ENCODE measurements at regions not wholly inside any gene's neighbourhood (a gene's known extent, or its start where the extent isn't known, plus 50 kb on each side); places are given as distances from the start of the nearest gene placed in this dataset.

DNA sequence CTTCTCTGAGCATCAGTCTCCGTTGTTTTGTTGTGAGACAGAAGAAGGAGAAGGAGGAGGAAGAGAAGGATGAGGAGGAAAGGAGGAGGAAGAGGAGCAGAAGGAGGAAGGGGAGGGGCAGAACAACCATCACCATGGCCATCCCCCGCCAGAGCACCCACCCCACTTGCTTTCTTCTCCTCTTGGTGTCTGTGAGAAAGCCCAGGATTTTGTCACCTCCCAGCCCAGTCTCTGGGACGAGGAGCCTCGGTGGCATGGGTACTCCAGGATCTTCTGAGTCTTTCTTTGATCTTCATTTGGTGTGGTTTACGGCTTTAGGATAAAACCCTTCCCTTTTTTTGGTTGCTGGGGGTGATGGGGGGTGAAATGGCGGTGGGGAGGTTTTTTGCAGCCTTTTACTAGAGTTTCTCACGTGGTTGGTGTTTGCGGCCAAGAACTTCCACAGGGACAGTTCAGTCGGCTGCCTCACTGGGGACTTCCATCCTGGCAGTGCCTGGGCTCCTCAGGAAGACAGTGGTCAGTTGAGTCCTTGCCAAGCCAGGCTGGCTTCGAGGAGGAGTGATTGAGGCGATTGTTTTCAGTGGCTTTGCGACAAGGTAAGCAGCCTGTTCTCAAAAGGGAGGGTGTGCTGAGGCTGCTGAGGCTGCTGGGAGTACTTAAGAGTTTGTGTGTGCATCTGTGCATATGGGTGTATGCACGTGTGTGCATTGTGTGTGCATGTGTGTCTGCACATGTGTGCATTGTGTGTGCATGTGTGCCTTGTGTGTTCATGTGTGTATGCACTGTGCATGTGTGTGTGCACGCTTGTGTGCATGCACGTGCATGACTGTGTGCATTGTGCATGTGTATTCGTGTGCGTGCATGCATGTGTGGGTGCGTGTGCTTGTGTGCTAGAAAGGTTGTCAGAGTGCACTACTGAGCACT is 567.5 kb downstream of the TBC1D22A start:
- Histone ChIP-seq H3K27me3 (replicated peaks; ENCODE audit: insufficient read depth) (peaks cover 3% of the 10 kb centered on the region), H3K79me2 (ENCODE audit: insufficient read depth) (no peaks in the 10 kb centered on the region), H3K9me2 (ENCODE audit: insufficient read depth) (no peaks in the 10 kb centered on the region), H4K20me1 (ENCODE audit: insufficient read depth) (no peaks in the 10 kb centered on the region), H3K9me3 (ENCODE audit: low read depth) (no peaks in the 10 kb centered on the region), H3K4me2 (ENCODE audit: unreplicated experiment) (no peak overlapping the region), H3K4me3 (no peak overlapping the region), H3K36me3 (ENCODE audit: low read depth) (no peaks in the 10 kb centered on the region), H2AFZ (no peak overlapping the region), H3K27ac (no peak overlapping the region), H3K4me1 (ENCODE audit: insufficient read depth) (peaks cover 13% of the 10 kb centered on the region), H3F3A (ENCODE audit: insufficient read depth) (peaks cover 5% of the 10 kb centered on the region), H3K9ac (no peak overlapping the region)
- in situ Hi-C loops (cut with MboI), result no loop called here
- no peak for DNase-seq
- no peak for TF ChIP-seq EZH2phosphoT487 (IDR thresholded peaks at IDR 0.05; ENCODE audit: insufficient read depth, low read depth)
- TF ChIP-seq EZH2 (IDR thresholded peaks at IDR 0.05; ENCODE audit: insufficient read depth, poor library complexity, severe bottlenecking), result no peak
- WGBS, 2 experiments (ENCODE audit: low coverage in 1 of 2, low lambda C conversion rate in 2 of 2, missing lambda C conversion rate in 2 of 2), result 64 to 69% methylated on average over 18 of the region's 18 CpGs

DNA sequence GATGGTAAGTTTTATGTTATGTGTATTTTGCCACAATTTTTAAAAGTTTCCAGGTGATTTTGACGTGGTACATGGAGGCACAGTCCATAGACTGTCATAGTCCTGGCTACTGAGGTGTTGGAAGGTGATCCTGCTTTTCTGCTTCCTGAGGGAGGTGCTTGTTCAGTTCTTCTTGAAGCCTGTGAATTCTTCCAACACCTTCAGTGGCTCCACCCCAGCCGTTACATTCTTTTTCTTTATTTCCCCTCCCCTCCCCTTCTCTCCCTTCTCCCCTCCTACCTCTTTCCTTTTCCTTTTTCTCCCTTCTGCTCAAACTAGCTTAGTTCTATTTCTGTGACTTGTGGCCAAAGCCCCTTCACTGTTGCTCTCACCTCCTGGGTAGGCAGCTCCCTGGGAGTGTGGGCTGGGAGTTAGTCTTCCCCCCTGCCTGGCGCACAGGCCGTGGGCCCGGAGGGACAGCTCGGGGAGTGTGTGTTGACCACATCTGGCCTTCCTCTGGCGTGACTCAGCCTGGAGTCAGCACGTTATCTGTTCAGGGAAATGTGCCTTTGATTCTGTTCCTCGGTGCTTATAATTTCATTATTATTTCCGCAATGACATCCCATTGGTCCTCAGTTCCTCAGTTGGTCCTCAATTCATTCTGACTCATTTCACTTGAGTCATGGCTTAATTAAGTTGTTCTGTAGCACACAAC is 566.2 kb downstream of the TBC1D22A start:
- 7 to 8% methylated on average over 9 to 10 of the region's 10 CpGs for WGBS, 2 experiments (ENCODE audit: low coverage in 1 of 2, low lambda C conversion rate in 2 of 2, missing lambda C conversion rate in 2 of 2)
- H3K27me3 ChIP-seq (replicated peaks; ENCODE audit: insufficient read depth), result peaks cover 9% of the 10 kb centered on the region
- H3K79me2 ChIP-seq (ENCODE audit: insufficient read depth), result no peaks in the 10 kb centered on the region
- H3F3A ChIP-seq (ENCODE audit: insufficient read depth), result peaks cover 5% of the 10 kb centered on the region
- peaks cover 13% of the 10 kb centered on the region for H3K4me1 ChIP-seq (ENCODE audit: insufficient read depth)
- H4K20me1 ChIP-seq (ENCODE audit: insufficient read depth), result no peaks in the 10 kb centered on the region
- H3K4me3 ChIP-seq, result peak overlapping the region; percentile 9
- H3K9me3 ChIP-seq (ENCODE audit: low read depth), result no peaks in the 10 kb centered on the region
- H3K27ac ChIP-seq, result no peak overlapping the region
- no peak overlapping the region for H3K9ac ChIP-seq
- H3K4me2 ChIP-seq (ENCODE audit: unreplicated experiment), result peak overlapping the region; percentile 50
- H3K36me3 ChIP-seq (ENCODE audit: low read depth), result no peaks in the 10 kb centered on the region
- DNase-seq, result peak; percentile 91
- TF ChIP-seq EZH2phosphoT487 (IDR thresholded peaks at IDR 0.05; ENCODE audit: insufficient read depth, low read depth) (no peak), EZH2 (IDR thresholded peaks at IDR 0.05; ENCODE audit: insufficient read depth, poor library complexity, severe bottlenecking) (no peak)
- in situ Hi-C loops (cut with MboI), result no loop called here
- no peaks in the 10 kb centered on the region for H3K9me2 ChIP-seq (ENCODE audit: insufficient read depth)
- H2AFZ ChIP-seq, result peak overlapping the region; percentile 47

DNA sequence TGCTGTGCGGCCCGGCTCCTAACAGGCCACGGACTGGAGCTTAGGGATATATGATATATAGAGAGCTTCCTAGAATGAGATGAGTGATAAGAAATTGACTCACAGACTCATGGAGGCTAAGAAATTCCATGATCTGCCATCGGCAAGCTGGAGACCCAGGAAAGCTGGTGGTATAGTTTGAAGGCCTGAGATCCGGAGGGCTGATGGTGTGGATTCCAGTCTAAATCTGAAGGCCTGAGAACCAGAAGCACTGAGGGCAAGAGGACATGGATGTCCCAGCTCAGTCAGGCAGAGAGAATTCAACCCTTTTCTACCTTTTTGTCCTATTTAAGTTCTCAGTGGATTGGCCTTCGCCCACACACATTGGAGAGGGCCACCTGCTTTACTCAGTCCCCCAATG is 564.8 kb downstream of the TBC1D22A start:
- in situ Hi-C loops (cut with MboI), result no loop called here

DNA sequence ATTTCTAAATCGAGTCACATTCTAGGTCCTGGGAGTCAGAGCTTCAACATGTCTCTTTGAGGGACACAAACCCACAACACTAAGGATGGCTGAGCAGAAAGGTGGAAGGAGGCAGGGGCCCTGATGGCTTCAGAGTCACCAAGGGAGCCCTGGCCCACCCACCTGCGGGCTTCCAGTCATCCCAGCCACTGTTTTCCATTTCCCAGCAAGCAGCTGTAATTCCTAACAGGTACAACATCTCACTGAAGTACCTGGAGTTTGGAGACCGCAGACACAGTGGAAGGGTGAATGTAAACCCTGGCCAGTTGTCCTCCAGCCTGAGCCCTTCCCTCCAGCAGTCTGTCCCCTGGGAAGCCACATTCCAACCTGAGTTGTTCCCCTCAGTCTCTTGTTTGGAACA is 562.8 kb downstream of the TBC1D22A start:
- no peaks in the 10 kb centered on the region for H3K79me2 ChIP-seq (ENCODE audit: insufficient read depth)
- H3K27me3 ChIP-seq (replicated peaks; ENCODE audit: insufficient read depth), result peaks cover 14% of the 10 kb centered on the region
- H3K9me2 ChIP-seq (ENCODE audit: insufficient read depth), result no peaks in the 10 kb centered on the region
- H3K36me3 ChIP-seq (ENCODE audit: low read depth), result no peaks in the 10 kb centered on the region
- peaks cover 13% of the 10 kb centered on the region for H3K4me1 ChIP-seq (ENCODE audit: insufficient read depth)
- H3F3A ChIP-seq (ENCODE audit: insufficient read depth), result peaks cover 5% of the 10 kb centered on the region
- no peak overlapping the region for H3K9ac ChIP-seq
- H3K4me2 ChIP-seq (ENCODE audit: unreplicated experiment), result no peak overlapping the region
- in situ Hi-C loops (cut with MboI), result no loop called here
- H4K20me1 ChIP-seq (ENCODE audit: insufficient read depth), result no peaks in the 10 kb centered on the region
- no peak overlapping the region for H3K27ac ChIP-seq
- peaks cover 4% of the 10 kb centered on the region for H3K9me3 ChIP-seq (ENCODE audit: low read depth)
- no peak overlapping the region for H2AFZ ChIP-seq
- no peak for TF ChIP-seq EZH2phosphoT487 (IDR thresholded peaks at IDR 0.05; ENCODE audit: insufficient read depth, low read depth)
- no peak for TF ChIP-seq EZH2 (IDR thresholded peaks at IDR 0.05; ENCODE audit: insufficient read depth, poor library complexity, severe bottlenecking)
- WGBS, 2 experiments (ENCODE audit: low coverage in 1 of 2, low lambda C conversion rate in 2 of 2, missing lambda C conversion rate in 2 of 2), result 62 to 67% methylated on average over 3 of the region's 3 CpGs
- no peak for DNase-seq
- no peak overlapping the region for H3K4me3 ChIP-seq

More for the DNA sequence above, 564.8 kb downstream of the TBC1D22A start:
- no peak overlapping the region for H3K4me2 ChIP-seq (ENCODE audit: unreplicated experiment)
- H3K27me3 ChIP-seq (replicated peaks; ENCODE audit: insufficient read depth), result peaks cover 14% of the 10 kb centered on the region
- no peak overlapping the region for H3K9ac ChIP-seq
- TF ChIP-seq EZH2phosphoT487 (IDR thresholded peaks at IDR 0.05; ENCODE audit: insufficient read depth, low read depth) (no peak), EZH2 (IDR thresholded peaks at IDR 0.05; ENCODE audit: insufficient read depth, poor library complexity, severe bottlenecking) (no peak)
- H3F3A ChIP-seq (ENCODE audit: insufficient read depth), result peaks cover 5% of the 10 kb centered on the region
- no peaks in the 10 kb centered on the region for H3K79me2 ChIP-seq (ENCODE audit: insufficient read depth)
- H2AFZ ChIP-seq, result no peak overlapping the region
- DNase-seq, result no peak
- H3K27ac ChIP-seq, result no peak overlapping the region
- no peaks in the 10 kb centered on the region for H4K20me1 ChIP-seq (ENCODE audit: insufficient read depth)
- H3K9me2 ChIP-seq (ENCODE audit: insufficient read depth), result no peaks in the 10 kb centered on the region
- H3K36me3 ChIP-seq (ENCODE audit: low read depth), result no peaks in the 10 kb centered on the region
- H3K9me3 ChIP-seq (ENCODE audit: low read depth), result peaks cover under 1% of the 10 kb centered on the region
- no peak overlapping the region for H3K4me3 ChIP-seq
- peaks cover 13% of the 10 kb centered on the region for H3K4me1 ChIP-seq (ENCODE audit: insufficient read depth)
- 85 to 92% methylated on average over 6 of the region's 6 CpGs for WGBS, 2 experiments (ENCODE audit: low coverage in 1 of 2, low lambda C conversion rate in 2 of 2, missing lambda C conversion rate in 2 of 2)
